ENCODE measurements at regions not wholly inside any gene's neighbourhood (a gene's known extent, or its start where the extent isn't known, plus 50 kb on each side); places are given as distances from the start of the nearest gene placed in this dataset.
"Not testable (repeated sequence)": the region's sequence is repeated elsewhere in the genome, so short reads cannot be mapped to it uniquely, and the experiment has no call there.

DNA sequence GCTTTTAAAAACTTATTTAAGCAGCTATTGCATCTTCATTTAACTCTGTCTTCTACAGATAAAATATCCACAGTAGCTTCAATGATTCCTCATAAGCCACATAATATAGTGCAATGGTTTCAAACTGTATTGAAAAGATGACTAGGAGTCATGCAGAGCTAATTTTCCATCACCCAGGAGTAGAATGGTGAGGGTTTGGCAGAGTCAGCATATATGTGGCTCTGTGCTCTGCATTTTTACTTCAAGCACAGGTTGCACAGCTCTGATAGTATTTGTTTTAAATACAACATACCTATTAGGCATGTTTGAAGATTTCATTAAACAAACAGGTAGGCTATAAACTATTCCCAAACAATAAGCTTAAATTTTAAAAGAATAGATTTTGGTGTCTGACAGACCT is 731.9 kb upstream of the VRK2 start:
- no peak for DNase-seq (ENCODE audit: low spot score)
- intact Hi-C loops (cut with DNase I), result no loop called here
- no peak for ATAC-seq

DNA sequence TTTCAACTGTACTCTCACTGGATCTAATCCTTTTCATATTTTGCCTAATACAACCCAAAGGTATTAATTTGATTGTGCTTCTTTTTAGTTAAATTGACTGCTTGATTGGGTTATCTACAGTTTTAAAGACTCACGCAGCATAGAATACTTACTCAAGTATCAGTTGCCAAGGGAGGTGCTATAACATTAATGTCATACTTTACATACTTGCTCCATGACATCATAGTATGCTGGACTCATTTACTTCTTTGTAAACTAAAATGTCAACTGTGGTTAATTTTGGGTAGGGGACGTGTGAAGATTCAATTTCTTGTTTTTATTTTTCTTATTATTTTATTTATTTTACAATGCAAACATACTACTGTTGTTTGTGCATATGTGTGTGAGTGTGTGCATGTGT is 716.2 kb upstream of the VRK2 start:
- intact Hi-C loops (cut with DNase I), result no loop called here
- no peak for ATAC-seq
- no peak for DNase-seq (ENCODE audit: low spot score)

DNA sequence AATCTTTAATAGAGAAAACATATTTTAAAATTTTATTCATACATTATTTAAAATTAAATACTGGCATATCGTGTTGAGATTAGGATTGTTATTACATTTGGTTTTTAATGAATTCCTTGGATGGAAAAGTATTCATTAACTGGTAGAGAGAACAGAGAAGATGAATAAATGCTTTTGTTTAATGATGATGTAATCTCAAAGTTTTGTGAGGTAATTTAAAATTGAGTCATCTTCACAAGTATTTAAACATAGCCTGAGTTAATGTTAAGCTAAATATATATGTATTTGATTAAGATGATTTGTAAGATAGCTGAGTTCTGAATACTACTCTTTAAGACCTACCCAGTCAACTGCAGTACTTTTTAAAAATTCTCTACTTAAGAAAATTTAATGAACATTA is 713.4 kb upstream of the VRK2 start:
- ATAC-seq, result no peak
- intact Hi-C loops (cut with DNase I), result no loop called here
- DNase-seq (ENCODE audit: low spot score), result no peak

DNA sequence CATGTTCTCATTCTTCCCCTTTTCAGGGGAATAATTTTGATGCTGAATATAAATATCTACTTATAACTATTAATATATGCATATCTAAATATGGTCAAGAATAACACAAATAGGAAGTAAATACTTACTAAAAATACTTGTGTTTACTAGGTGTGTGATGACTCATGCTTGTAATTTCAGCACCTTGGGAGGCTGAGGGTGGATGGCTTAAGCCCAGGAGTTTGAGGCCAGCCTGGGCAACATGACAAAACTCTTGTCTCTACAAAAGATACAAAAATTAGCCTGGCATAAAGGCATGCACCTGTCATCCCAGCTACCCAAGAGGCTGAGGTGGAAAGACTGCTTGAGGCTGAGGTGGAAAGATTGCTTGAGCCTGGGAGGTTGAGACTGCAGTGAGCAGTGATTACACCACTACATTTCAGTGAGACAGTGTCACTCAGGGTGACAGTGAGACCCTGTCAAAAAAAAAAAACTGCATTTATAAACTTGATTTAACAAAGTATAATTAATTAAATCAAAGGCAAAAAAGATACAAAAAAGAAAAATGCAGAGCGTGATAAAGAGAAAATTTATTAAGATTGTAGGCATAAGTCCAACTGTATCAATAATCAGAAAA is 703.1 kb upstream of the VRK2 start:
- intact Hi-C loops (cut with DNase I), result no loop called here
- DNase-seq (ENCODE audit: low spot score) (no peak), ATAC-seq (no peak)

DNA sequence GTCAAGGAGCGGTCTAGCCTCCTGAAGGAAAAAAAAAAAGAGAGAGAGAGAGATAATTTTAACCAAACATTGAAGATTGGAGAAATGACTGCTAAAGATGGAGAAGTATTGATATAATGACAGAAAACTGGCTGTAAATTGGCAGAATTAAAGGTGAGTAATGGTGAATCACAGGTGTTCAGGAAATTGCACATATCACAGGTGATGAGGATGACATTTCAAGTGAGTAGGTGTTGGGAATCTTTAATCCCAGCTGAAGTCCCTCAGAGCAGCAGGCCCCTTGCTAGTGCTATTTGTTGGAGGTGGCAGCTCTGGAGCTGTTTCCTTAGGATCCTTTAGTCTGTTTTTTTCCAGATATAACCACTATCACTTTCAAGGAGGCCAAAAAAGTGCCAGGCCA is 678.4 kb upstream of the VRK2 start:
- ATAC-seq, result no peak
- intact Hi-C loops (cut with DNase I), result no loop called here
- no peak for DNase-seq (ENCODE audit: low spot score)

DNA sequence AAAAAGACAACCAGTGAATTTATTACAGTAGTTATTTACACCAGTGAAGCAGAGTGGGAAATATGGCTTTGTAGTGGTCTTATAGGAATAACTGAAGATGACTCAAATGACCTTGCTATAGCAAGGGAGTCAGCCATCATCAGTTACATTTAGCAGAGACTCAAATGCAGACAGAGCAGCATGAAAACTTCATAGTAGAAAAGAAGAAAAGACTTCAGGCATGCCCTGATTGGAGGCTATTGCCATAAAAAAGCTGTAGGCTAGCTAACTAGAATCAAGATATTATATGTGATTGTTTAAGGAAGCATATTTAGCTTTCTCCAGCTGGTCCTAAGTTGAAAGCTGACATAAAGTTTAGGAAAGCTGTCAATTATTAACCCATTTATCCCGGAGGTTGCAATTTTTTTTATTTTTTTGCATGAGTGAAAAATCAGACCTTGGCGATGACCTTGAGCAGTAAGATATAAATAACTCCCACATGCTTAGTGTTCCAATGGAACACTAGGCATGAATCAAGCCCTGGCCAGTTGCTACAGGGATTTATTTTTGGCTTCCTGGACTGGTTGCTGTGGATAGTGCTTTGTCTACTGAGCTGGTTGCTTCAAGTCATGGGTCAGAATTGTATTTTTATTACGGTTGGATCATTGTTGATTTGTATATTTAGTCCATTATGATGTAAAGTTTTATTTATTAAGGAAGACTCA is 675.6 kb upstream of the VRK2 start:
- ATAC-seq, result no peak
- intact Hi-C loops (cut with DNase I), result no loop called here
- no peak for DNase-seq (ENCODE audit: low spot score)

DNA sequence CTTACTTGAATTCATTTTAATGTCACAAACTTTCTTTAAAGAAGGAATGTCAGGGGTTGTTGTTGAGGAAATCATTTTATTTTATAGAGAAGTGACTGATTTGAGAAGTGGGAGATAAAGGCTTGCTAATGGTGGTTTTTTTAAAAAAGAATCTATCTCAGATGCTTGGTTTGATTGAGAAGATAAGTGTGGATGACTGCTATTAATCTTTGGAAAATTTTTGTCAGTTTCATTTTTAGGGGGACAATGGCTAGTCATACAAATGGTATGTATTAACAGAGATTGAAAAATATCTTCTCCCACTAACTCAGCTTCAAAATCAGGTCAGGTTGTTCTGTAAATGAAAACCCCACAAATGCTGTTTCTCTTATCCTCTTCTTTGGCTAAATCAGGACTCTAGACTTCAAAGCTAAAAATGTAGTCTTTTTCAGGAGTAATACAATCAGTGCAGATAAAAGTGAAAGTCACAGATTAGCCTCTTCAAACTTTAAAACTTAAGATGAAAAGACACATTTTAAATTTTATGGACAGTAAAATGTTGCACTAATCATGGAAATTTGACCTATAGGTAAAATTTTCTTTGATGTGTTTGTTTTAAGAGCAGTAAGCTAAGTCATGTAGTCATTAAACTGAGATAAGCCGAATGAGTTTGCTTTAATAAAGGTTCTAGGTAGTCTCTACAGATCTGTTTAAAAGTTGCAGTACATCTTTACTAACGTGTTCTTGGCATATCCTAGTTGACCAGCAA is 674.2 kb upstream of the VRK2 start:
- no peak for DNase-seq (ENCODE audit: low spot score)
- intact Hi-C loops (cut with DNase I), result no loop called here
- no peak for ATAC-seq

DNA sequence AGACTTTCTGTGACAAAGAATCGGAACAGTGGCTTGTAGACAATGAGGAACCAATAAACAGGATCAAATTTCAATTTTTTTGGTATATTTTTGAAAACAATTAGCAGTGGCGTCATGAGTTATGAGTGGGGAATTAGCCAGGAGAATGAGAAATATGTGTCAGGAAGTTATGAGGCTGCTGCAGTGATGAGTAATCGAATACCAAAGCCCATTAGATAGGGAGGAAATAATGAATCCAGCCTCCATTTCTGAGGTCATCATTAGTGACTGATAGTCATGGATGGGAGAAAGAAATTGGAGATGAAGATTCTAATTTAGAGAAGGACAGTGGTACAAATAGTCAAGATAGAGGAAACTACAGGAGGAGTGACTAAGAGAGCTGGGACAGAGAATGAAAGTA is 673.1 kb upstream of the VRK2 start:
- no peak for DNase-seq (ENCODE audit: low spot score)
- intact Hi-C loops (cut with DNase I), result no loop called here
- no peak for ATAC-seq

DNA sequence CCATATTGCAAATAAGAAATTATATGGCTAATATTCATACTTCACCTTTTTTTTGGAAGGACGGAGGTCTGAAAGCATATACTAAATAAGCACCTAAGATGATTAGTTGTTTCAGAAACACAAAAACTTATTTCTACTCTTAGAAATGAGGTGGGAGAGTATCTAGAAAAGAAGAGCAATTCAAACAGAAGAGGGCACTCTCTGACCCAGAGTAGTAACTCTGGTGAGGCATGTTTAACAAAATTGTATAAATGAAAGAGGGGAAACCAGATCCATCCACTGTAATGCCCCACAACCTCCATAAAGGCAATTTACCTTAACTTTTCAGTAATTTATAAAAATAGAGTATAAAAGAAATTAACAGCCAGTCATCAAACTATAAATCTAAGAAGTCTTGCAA is 669.6 kb upstream of the VRK2 start:
- DNase-seq (ENCODE audit: low spot score), result no peak
- ATAC-seq, result no peak
- intact Hi-C loops (cut with DNase I), result no loop called here

DNA sequence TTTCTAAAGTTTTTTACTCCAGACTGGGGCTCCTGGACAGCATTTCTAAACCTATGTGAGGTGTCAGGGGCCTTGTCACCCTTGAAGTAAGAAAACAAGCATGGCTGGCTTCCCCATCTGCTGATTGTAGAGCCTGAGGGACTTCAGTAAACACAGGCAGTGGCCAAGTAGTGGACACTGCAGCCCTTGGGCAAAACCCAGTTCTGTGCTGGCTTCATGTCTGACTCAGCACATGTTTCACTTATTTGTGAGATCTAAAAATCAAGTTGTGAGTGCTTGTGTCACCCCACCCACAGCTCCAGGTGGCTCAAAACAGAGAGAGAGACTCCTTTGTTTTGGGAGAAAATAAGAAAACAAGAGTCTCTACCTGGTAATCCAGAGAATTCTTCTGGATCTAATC is 660.3 kb upstream of the VRK2 start:
- intact Hi-C loops (cut with DNase I), result no loop called here
- ATAC-seq, result no peak
- no peak for DNase-seq (ENCODE audit: low spot score)

DNA sequence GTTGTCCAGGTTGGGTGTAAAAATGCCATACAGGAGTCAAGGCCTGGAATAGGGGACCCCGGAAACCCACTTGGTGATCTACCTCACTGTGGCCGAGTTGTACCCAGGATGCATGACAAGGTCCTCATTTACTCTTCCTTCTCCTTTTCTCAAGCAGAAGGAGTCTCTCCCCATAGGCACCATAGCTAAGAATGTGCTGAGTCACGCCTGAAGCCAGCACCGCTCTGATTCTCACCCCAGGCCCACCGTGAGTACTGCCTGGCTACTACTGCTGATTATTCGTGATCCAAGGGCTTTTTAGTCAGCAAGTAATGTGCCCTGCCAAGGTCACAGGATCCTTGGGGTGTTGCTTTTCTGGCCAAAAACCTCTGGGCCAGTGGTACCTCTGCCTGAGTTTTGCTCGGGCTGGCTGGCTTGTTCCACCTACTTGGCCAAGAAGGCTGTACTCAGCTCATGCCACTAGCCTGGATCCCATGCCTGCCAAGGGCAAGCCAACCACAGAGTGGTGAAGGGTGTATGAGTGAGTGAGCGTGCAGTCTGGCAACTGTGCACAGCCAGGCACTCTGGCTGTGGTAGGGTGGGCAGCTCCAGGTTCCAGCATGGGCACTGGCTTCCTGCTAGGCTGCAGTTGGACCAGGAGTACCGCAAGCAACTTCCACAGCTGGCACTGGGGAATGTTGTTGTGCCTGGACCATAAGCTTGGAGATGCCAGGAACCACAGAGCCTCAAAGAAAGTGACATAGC is 650.1 kb upstream of the VRK2 start:
- DNase-seq (ENCODE audit: low spot score) (no peak), ATAC-seq (no peak)
- intact Hi-C loops (cut with DNase I), result no loop called here

DNA sequence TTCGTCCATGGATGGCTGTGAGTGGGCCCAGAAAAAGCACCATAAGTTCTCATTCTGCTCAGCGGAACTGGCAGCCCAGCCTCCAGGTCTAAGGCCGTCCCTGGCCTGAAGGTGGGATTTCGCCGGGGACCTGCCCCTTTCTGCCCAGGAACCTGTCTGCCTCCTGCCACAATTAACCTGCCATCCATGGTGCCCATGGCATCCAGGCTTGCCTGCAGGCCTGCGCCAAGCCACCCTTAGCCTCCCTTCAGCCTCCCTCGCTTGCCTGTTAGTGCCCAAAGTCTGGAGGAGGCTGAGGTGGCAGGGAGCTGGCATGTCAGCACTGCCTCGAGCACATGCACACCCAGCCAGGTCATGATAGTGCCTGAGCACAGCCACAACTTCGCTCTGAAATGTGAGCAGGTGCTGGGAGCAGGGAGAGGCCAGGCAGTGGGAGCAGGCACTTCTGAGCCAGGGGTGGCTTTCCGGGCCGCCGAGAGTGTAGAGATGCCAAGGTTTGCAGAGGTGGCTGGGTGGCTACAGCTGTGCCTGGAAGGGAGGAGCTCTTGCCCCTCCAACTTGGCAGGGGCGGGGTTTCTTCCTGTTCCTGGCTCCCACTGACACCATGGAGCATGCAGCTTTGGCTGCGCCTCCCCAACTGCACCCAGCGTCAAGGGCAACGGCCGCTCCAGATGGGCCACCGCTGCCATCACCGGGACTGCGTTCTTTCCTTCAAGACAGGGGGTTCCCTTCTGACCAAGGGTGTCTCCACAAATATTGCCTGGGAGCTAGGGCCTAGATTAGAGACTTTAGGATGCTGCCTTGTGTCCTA is 648.9 kb upstream of the VRK2 start:
- DNase-seq (ENCODE audit: low spot score) (no peak), ATAC-seq (no peak)
- intact Hi-C loops (cut with DNase I), result no loop called here

DNA sequence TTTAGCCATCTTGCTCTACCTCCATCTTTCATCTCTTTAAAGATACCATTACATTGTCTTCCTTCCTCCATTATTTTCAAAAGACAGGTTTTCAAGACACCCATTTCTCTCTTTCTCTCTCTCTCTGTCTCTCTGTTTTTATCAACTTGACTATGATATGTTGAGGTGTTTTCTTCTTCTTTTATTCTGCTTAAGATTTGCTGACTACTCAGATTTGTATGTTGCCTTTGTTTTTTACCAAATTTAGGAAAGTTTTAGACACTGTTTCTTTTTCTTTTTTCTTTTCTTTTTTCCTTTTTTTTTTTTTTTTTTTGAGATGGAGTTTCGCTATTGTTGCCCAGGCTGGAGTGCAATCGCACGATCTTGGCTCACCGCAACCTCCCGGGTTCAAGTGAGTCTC is 647.5 kb upstream of the VRK2 start:
- ATAC-seq (no peak), DNase-seq (ENCODE audit: low spot score) (no peak)
- intact Hi-C loops (cut with DNase I), result no loop called here

DNA sequence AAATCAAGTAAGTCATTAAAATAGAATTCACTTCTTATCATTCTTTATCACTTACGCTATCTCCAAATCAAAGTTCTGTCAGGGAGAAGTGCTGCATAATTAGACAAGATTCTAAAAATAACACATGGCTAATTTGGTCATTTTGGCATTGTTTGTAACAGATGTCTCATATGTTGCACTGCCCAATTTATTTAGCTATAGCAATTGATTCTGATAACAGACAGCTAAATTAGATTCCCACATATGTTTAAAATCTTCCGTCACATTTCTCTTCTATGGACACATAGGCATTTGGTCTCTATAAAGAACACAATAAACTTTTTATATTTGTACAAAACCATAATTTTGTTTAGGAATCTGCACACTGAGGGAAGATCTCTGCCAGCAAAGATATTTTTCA is 644.5 kb upstream of the VRK2 start:
- DNase-seq (ENCODE audit: low spot score) (no peak), ATAC-seq (no peak)
- intact Hi-C loops (cut with DNase I), result no loop called here

DNA sequence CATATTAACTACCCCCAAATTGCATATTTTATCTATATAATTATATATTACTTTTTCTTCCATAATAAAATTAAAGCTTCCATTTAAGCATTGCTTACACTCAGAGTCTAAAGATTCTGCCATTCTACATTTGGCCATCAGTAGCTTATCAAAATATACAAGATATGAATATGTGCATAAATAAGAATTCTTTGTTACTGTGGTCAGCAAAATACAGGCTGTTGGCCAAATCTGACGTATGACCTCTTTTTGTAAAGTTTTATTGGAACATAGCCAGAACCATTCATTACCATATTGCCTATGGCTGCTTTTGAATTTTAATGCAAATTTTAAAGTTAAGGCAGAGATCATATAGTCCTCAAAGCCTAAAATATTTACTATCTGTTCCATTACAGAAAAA is 643.9 kb upstream of the VRK2 start:
- intact Hi-C loops (cut with DNase I), result no loop called here
- no peak for DNase-seq (ENCODE audit: low spot score)
- no peak for ATAC-seq

DNA sequence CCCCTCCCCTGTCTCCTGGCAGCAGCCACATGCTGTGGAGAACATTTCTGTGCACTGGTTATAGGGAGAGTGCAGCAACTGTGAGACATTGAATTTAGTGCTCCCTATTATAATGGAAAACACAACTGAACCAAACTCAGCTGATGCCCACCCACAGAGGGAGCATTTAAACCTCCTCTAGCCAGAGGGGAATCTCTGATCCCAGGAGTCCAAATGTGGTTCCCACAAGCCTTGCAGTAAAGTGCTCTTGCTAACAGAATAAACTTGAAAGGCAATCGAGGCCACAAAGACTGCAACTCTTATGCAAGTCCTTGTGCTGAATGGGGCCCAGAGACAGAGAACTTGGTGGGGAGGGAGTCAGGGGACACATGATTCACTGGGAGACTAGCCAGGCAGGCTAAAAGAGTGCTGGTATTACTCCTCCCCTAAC is 638.8 kb upstream of the VRK2 start:
- intact Hi-C loops (cut with DNase I), result no loop called here
- DNase-seq (ENCODE audit: low spot score) (no peak), ATAC-seq (no peak)

DNA sequence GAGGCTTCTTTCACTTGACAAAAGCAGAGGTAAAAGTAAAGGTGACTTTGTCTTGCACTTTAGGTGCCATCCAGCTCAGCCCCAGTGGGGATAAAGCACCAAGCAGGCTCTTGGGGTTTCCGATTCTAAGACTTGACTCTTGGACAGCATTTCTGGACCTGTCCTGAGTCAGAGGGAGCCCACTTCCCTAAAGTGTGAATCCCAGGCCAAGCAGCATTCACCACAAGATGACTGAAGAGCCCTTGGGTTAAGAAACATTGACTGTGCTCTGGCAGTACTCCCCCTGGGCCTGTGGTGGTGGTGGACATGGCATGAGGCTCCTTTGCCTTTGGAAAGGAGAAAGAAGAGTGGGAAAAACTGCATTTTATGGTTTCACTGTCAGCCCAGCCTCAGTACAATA is 638.0 kb upstream of the VRK2 start:
- intact Hi-C loops (cut with DNase I), result no loop called here
- no peak for ATAC-seq
- no peak for DNase-seq (ENCODE audit: low spot score)

DNA sequence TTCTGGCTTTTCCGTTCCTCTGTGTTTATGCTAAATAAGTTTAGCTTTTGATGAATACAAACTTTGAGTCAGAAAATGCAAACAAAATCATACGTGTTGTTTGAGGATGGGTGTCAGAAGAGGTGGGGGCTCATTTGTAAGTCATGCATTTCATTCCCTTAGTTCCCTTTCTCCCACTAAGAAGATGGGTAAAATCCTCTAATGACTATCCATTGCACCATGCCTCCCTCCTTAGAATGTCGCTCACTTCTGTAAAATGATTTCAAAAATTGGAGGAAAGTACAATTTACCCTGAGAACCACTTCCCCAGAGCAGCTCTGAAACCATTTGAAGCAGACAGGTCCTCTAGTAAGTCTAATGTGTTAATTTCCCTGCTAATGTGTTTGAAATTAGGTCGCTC is 629.6 kb upstream of the VRK2 start:
- no peak for DNase-seq (ENCODE audit: low spot score)
- intact Hi-C loops (cut with DNase I), result no loop called here
- no peak for ATAC-seq

DNA sequence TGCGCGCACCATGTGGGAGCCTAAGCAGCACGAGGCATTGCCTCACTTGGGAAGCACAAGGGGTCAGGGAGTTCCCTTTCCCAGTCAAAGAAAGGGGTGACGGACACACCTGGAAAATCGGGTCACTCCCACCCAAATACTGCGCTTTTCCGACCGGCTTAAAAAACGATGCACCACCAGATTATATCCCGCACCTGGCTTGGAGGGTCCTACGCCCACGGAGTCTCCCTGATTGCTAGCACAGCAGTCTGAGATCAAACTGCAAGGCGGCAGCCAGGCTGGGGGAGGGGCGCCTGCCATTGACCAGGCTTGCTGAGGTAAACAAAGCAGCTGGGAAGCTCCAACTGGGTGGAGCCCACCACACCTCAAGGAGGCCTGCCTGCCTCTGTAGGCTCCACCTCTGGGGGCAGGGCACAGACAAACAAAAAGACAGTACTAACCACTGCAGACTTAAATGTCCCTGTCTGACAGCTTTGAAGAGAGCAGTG is 627.7 kb upstream of the VRK2 start:
- ATAC-seq; intact Hi-C loops (cut with DNase I); DNase-seq (ENCODE audit: low spot score): not testable (repeated sequence)

Data from sciatic nerve (tissue), 2 donors.